Calu3 (cell line): ENCODE measurements at regions not wholly inside any gene's neighbourhood (a gene's known extent, or its start where the extent isn't known, plus 50 kb on each side); places are given as distances from the start of the nearest gene placed in this dataset.

Source experiments
- BruUV-seq: library from RNA; stranded (reverse); fragments of 400-500 nt; replicated peaks from 2 replicates; lab custom pipeline; 2021; lab: Mats Ljungman, UMichigan
- CTCF ChIA-PET: fragments of 300-600 bp; sonication (Branson Sonifier 250); formaldehyde crosslinking; loops from one replicate; lab custom pipeline; 2022; ENCODE audit warnings: antibody characterized with exemption; lab: Charles Lee
- DNase-seq: peaks from one replicate; pipeline ENCODE4 v3.0.0; 2022
- H3K27ac Mint-ChIP-seq: one replicate; pipeline ENCODE4 v1.8.0; 2022; ENCODE audit warnings: mixed read lengths; ENCODE audit not compliant: unreplicated experiment
- H3K27me3 Mint-ChIP-seq: one replicate; pipeline ENCODE4 v1.8.0; 2022; ENCODE audit warnings: mixed read lengths; ENCODE audit not compliant: unreplicated experiment
- H3K36me3 Mint-ChIP-seq: one replicate; pipeline ENCODE4 v1.8.0; 2022; ENCODE audit warnings: mild to moderate bottlenecking, moderate library complexity, mixed read lengths; ENCODE audit not compliant: insufficient read depth, unreplicated experiment
- H3K4me1 Mint-ChIP-seq: one replicate; pipeline ENCODE4 v1.8.0; 2022; ENCODE audit warnings: mild to moderate bottlenecking, low read depth, mixed read lengths; ENCODE audit not compliant: unreplicated experiment
- H3K4me3 Mint-ChIP-seq: one replicate; pipeline ENCODE4 v1.8.0; 2022; ENCODE audit warnings: mild to moderate bottlenecking, low read depth, moderate library complexity, mixed read lengths; ENCODE audit not compliant: unreplicated experiment
- H3K9me3 Mint-ChIP-seq: one replicate; pipeline ENCODE4 v1.8.0; 2022; ENCODE audit warnings: low read depth, mixed read lengths; ENCODE audit not compliant: unreplicated experiment
- CTCF ChIP-seq: fragments of 200-600 bp; IDR thresholded peaks from one replicate; pipeline ENCODE4 v1.8.0; 2022; ENCODE audit warnings: antibody characterized with exemption; ENCODE audit not compliant: unreplicated experiment
- intact Hi-C: fragments of 100-400 bp; cut with micrococcal nuclease; formaldehyde crosslinking; loops from one replicate; pipeline ENCODE4 v1.10.0; 2022; ENCODE audit not compliant: unreplicated experiment

- H3K9me3 Mint-ChIP-seq, result no peaks in the 10 kb centered on the region
- no TSS peak for BruUV-seq
- no peaks in the 10 kb centered on the region for H3K36me3 Mint-ChIP-seq
- no peak for DNase-seq
- H3K27ac Mint-ChIP-seq, result no peak overlapping the region
- no peaks in the 10 kb centered on the region for H3K27me3 Mint-ChIP-seq
- TF ChIP-seq CTCF, result no peak
- peaks cover 21% of the 10 kb centered on the region for H3K4me1 Mint-ChIP-seq
- no peak overlapping the region for H3K4me3 Mint-ChIP-seq
- intact Hi-C loops, result no loop called here
- CTCF ChIA-PET, result no interaction called here
Observed at GRCh38 chr14:71574976-71575375, 357.3 kb upstream of the RGS6 start.

GRCh38 chr14:71576472-71576871 is 355.8 kb upstream of the RGS6 start:
- no TSS peak for BruUV-seq
- intact Hi-C loops, result no loop called here
- CTCF ChIA-PET, result interaction anchor here (1.0 kb wide), 1 partner anchor 15 kb away, joined by 7 read pairs; no protein-coding TSS in a partner anchor
- no peak overlapping the region for H3K27ac Mint-ChIP-seq
- no peak for TF ChIP-seq CTCF
- no peak overlapping the region for H3K4me3 Mint-ChIP-seq
- H3K27me3 Mint-ChIP-seq, result no peaks in the 10 kb centered on the region
- no peaks in the 10 kb centered on the region for H3K36me3 Mint-ChIP-seq
- no peak for DNase-seq
- peaks cover 22% of the 10 kb centered on the region for H3K4me1 Mint-ChIP-seq
- no peaks in the 10 kb centered on the region for H3K9me3 Mint-ChIP-seq

DNA sequence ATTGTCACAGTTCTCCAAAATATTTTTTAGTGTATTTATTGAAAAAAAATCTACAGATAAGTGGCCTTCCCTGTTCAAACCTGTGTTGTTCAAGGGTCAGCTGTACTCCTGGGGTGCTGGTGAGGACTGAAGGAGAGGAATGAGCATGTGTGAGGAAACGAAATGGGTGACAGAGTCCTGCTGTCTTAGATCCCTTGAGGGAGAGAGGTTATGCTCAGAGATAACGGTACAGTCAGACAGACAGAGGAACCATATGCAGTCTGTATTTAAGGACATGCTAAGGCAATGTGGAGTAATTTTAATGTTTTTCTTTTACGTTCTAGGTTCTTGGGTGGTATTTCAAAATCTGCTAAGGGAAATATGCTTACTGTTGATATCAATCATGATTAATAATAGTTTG is 352.9 kb upstream of the RGS6 start:
- CTCF ChIA-PET, result no interaction called here
- Mint-ChIP-seq H3K4me1 (peaks cover 26% of the 10 kb centered on the region), H3K36me3 (no peaks in the 10 kb centered on the region), H3K27ac (no peak overlapping the region), H3K9me3 (no peaks in the 10 kb centered on the region), H3K27me3 (no peaks in the 10 kb centered on the region), H3K4me3 (no peak overlapping the region)
- no peak for TF ChIP-seq CTCF
- BruUV-seq, result no TSS peak
- DNase-seq, result no peak
- intact Hi-C loops, result no loop called here

DNA sequence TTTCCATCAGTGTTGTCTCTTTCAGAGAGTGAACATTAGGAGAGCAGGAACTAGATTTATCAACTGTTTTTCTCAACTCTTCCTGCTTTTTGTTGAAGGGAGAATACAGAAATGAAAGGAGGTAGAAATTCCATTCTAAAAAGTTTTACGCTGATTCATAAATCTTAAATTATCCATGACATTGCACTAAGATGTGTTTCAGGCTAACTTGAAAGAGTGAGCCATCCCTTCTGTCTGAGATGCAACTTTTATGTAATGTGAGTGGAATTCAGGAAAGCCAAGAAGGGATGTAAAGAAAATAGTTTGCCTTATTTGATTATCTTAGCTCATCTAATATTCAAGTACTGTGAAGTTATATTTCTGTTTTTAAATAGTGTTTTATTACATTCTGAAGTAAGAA is 349.5 kb upstream of the RGS6 start:
- BruUV-seq, result no TSS peak
- CTCF ChIA-PET, result no interaction called here

More for the DNA sequence above, 349.5 kb upstream of the RGS6 start:
- Mint-ChIP-seq H3K4me3 (no peak overlapping the region), H3K4me1 (peaks cover 11% of the 10 kb centered on the region), H3K27ac (no peak overlapping the region), H3K27me3 (no peaks in the 10 kb centered on the region), H3K9me3 (no peaks in the 10 kb centered on the region), H3K36me3 (no peaks in the 10 kb centered on the region)
- intact Hi-C loops, result no loop called here
- no peak for TF ChIP-seq CTCF
- DNase-seq, result no peak
